Nephron progenitor cell (in vitro differentiated cells): ENCODE measurements at regions not wholly inside any gene's neighbourhood (a gene's known extent, or its start where the extent isn't known, plus 50 kb on each side); places are given as distances from the start of the nearest gene placed in this dataset.

ENCODE experiments used
- DNase-seq: peaks from one replicate; pipeline ENCODE4 v3.0.0; 2021
- H3K27ac Mint-ChIP-seq: 2 replicates; pipeline ENCODE4 v1.8.0; 2021; ENCODE audit warnings: mild to moderate bottlenecking, moderate library complexity, mixed read lengths
- H3K27me3 Mint-ChIP-seq: 2 replicates; pipeline ENCODE4 v1.8.0; 2021; ENCODE audit warnings: mild to moderate bottlenecking, low read depth, mixed read lengths; ENCODE audit not compliant: poor library complexity
- H3K36me3 Mint-ChIP-seq: 2 replicates; pipeline ENCODE4 v1.8.0; 2021; ENCODE audit warnings: low read depth, mixed read lengths
- H3K4me1 Mint-ChIP-seq: 2 replicates; pipeline ENCODE4 v1.8.0; 2021; ENCODE audit warnings: mixed read lengths
- H3K4me3 Mint-ChIP-seq: 2 replicates; pipeline ENCODE4 v1.8.0; 2021; ENCODE audit warnings: mild to moderate bottlenecking, moderate library complexity, mixed read lengths
- H3K9me3 Mint-ChIP-seq: 2 replicates; pipeline ENCODE4 v1.8.0; 2021; ENCODE audit warnings: mild to moderate bottlenecking, moderate library complexity, mixed read lengths
- TF ChIP-seq, protein P1 (sequence below): fragments of 200-600 bp; sonication (generic); IDR thresholded peaks from 2 replicates; pipeline ENCODE4 v1.5.0; 2021; ENCODE audit warnings: antibody characterized with exemption

DNA sequence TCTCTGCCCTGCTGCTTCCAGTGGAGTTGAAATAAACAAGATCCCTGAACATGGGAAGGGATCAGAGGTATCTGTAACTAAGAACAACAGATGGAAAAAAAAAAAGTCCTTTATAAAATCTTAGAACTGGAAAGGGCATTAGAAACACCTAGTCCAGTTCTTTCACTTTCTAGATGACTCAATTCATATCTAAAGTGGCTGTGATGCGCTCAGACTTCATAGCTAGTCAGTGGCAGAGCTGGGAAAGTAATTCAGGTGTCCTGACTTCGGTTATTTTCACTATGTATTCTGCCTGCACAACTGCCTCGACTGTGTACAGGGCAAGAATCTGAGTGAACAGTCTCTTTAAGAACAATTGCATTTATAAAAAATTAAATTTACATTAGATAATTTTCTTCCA lies 151.8 kb upstream of the TMTC4 start:
- Mint-ChIP-seq H3K27ac (no peak overlapping the region), H3K9me3 (peaks cover 7% of the 10 kb centered on the region), H3K4me3 (no peak overlapping the region), H3K4me1 (peaks cover 14% of the 10 kb centered on the region), H3K36me3 (no peaks in the 10 kb centered on the region), H3K27me3 (no peaks in the 10 kb centered on the region)
- no peak for DNase-seq
- TF ChIP-seq, protein P1, sequence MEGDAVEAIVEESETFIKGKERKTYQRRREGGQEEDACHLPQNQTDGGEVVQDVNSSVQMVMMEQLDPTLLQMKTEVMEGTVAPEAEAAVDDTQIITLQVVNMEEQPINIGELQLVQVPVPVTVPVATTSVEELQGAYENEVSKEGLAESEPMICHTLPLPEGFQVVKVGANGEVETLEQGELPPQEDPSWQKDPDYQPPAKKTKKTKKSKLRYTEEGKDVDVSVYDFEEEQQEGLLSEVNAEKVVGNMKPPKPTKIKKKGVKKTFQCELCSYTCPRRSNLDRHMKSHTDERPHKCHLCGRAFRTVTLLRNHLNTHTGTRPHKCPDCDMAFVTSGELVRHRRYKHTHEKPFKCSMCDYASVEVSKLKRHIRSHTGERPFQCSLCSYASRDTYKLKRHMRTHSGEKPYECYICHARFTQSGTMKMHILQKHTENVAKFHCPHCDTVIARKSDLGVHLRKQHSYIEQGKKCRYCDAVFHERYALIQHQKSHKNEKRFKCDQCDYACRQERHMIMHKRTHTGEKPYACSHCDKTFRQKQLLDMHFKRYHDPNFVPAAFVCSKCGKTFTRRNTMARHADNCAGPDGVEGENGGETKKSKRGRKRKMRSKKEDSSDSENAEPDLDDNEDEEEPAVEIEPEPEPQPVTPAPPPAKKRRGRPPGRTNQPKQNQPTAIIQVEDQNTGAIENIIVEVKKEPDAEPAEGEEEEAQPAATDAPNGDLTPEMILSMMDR: no peak

DNA sequence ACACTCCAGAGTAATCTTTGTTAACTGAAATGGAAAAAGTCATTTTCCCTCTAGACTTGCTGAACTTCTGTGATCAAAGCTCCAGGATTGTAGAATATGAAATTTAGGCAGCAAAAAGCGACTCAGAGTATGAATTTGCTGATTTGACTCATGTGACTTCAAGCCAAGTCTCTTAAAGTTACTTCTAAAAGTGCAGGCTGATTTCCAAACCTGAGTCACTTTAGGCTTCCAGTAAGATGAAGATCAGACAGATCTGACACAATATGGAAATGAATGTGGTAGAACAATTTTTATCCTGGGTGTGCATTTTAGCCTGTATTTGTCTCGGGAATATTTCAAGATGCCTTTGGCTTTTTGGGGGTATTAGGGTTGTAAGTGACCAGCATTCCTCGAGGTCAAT lies 151.0 kb upstream of the TMTC4 start:
- DNase-seq: no peak
- peaks cover 14% of the 10 kb centered on the region for H3K4me1 Mint-ChIP-seq
- no peak overlapping the region for H3K27ac Mint-ChIP-seq
- no peaks in the 10 kb centered on the region for H3K36me3 Mint-ChIP-seq
- TF ChIP-seq, protein P1: no peak
- H3K27me3 Mint-ChIP-seq: no peaks in the 10 kb centered on the region
- H3K9me3 Mint-ChIP-seq: peaks cover 7% of the 10 kb centered on the region
- H3K4me3 Mint-ChIP-seq: no peak overlapping the region

DNA sequence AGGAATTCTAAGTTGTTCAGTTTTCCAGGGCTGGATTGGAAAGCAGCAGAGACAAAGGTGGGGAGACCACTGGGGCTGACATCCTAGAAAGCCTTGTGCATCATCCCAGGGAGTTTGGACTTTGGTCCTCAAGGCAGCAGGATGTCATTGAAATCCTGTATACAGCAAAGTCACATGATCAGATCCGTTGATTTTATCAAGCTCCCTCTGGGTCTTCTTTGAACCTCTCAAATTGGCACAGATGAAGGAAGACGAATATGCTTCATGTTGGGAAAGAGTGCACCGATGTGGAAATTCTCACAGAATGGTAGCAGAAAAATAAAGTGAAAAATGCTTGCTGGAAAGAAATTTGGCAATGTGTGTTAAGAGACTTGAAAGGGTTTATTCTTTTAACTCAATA lies 149.8 kb upstream of the TMTC4 start:
- Mint-ChIP-seq H3K27me3 (no peaks in the 10 kb centered on the region), H3K4me3 (no peak overlapping the region), H3K27ac (no peak overlapping the region), H3K36me3 (no peaks in the 10 kb centered on the region), H3K9me3 (no peaks in the 10 kb centered on the region), H3K4me1 (peaks cover 20% of the 10 kb centered on the region)
- DNase-seq: no peak
- TF ChIP-seq, protein P1: no peak

DNA sequence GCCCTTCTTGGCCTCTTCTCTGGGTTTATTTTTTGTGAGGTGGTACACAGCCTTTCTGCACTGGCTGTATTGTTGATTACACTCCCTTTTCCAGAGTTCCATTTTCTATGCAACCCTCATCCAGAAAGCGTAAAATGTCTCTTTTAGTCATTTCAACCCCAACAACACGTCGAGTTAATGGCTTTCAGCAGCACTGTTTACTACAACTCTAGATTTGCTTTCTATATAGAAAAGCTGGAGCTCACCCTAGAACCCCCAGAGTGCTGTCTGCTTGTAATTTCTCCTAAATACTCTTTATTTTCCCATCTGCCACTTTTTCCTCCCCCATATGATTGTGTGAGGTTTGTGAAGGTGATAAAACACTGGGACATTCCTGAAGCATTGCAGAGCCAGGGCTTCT lies 148.9 kb upstream of the TMTC4 start:
- H3K4me1 Mint-ChIP-seq: peaks cover 29% of the 10 kb centered on the region
- no peak for DNase-seq
- peaks cover 1% of the 10 kb centered on the region for H3K9me3 Mint-ChIP-seq
- TF ChIP-seq, protein P1: no peak
- no peaks in the 10 kb centered on the region for H3K27me3 Mint-ChIP-seq
- no peaks in the 10 kb centered on the region for H3K36me3 Mint-ChIP-seq
- H3K4me3 Mint-ChIP-seq: no peak overlapping the region
- no peak overlapping the region for H3K27ac Mint-ChIP-seq

DNA sequence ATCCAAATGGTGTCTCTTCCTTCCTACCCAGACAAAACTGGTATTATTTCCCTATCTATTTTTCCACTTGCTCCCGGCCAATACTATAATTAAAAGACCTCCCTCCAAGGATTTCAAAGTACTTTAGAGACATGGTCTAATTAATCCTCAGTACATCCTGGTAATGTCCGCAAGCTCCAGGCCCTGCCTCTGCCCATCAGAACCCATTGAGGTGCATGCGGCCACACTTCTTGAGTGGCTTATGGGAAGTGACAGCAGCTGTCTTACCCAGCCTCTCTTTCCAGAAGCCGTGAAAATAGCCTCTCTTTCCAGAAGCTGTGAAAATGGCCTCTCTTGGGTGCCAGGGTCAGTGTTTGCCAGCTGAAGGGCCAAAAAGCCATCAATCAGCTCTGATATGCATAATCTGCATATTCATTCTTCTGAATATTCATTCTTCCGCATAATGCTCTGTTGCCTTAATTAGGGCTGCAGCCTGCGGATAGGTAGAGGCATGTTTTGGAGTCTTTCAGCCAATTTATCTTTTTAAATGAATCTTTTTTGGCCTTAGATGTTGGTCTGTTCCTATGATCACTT lies 148.4 kb upstream of the TMTC4 start:
- H3K4me1 Mint-ChIP-seq: peaks cover 34% of the 10 kb centered on the region
- H3K9me3 Mint-ChIP-seq: peaks cover 6% of the 10 kb centered on the region
- no peaks in the 10 kb centered on the region for H3K27me3 Mint-ChIP-seq
- H3K36me3 Mint-ChIP-seq: peaks cover 2% of the 10 kb centered on the region
- no peak for DNase-seq
- TF ChIP-seq, protein P1: no peak
- no peak overlapping the region for H3K27ac Mint-ChIP-seq
- H3K4me3 Mint-ChIP-seq: no peak overlapping the region

DNA sequence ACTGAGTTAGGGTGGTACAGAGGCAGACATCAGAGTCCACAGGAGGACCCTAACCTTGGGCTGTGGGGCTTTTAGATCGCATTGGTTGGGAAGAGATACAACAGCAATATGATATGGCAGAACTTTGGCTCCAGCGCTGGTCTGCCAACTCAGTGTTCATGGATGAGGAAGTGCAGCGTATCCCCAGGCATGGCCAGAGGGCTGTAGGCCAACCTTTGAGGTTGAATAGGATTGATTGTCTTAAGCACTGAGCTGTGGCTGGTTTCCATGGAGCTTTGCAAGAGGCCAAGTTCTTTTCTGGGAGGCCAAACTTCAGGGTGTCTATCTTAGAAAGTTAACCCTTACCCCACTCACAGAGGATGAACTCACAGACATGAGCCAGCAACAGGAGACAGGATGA lies 144.1 kb upstream of the TMTC4 start:
- DNase-seq: peak; percentile 33
- Mint-ChIP-seq H3K27ac (peak overlapping the region; percentile 26), H3K36me3 (peaks cover 10% of the 10 kb centered on the region), H3K27me3 (peaks cover 6% of the 10 kb centered on the region), H3K9me3 (peaks cover 14% of the 10 kb centered on the region), H3K4me3 (peak overlapping the region; percentile 17), H3K4me1 (peaks cover 47% of the 10 kb centered on the region)
- TF ChIP-seq, protein P1: no peak
